Large intestine (tissue), 3 donors: ENCODE measurements at regions not wholly inside any gene's neighbourhood (a gene's known extent, or its start where the extent isn't known, plus 50 kb on each side); places are given as distances from the start of the nearest gene placed in this dataset.

Experiments used
- DNase-seq, 2 donors: peaks; one replicate each; pipeline versions ENCODE4 v3.0.0 to v3.0.0-alpha.2; 2013
- H3K27ac ChIP-seq: one replicate; pipeline ENCODE4 v1.5.1; 2013; ENCODE audit warnings: low read length
- H3K27me3 ChIP-seq: 2 replicates; pipeline ENCODE4 v1.6.1; 2013; ENCODE audit warnings: low read length; ENCODE audit not compliant: control insufficient read depth, insufficient read depth
- H3K36me3 ChIP-seq: 2 replicates; pipeline ENCODE4 v1.6.1; 2013; ENCODE audit warnings: low read length; ENCODE audit not compliant: control insufficient read depth, insufficient read depth
- H3K4me1 ChIP-seq: one replicate; pipeline ENCODE4 v1.6.1; 2013; ENCODE audit warnings: low read length; ENCODE audit not compliant: control insufficient read depth, insufficient read depth
- H3K4me3 ChIP-seq: one replicate; pipeline ENCODE4 v1.5.1; 2013; ENCODE audit warnings: low read length
- H3K9me3 ChIP-seq: one replicate; pipeline ENCODE4 v1.6.1; 2013; ENCODE audit warnings: mild to moderate bottlenecking, low read depth, low read length, moderate library complexity; ENCODE audit not compliant: control insufficient read depth
- WGBS: methylation state at CpG from one replicate; pipeline ENCODE4 v1.1.5; 2013; ENCODE audit warnings: low lambda C conversion rate; ENCODE audit not compliant: insufficient coverage; 5-methylcytosine and 5-hydroxymethylcytosine counted together

DNA sequence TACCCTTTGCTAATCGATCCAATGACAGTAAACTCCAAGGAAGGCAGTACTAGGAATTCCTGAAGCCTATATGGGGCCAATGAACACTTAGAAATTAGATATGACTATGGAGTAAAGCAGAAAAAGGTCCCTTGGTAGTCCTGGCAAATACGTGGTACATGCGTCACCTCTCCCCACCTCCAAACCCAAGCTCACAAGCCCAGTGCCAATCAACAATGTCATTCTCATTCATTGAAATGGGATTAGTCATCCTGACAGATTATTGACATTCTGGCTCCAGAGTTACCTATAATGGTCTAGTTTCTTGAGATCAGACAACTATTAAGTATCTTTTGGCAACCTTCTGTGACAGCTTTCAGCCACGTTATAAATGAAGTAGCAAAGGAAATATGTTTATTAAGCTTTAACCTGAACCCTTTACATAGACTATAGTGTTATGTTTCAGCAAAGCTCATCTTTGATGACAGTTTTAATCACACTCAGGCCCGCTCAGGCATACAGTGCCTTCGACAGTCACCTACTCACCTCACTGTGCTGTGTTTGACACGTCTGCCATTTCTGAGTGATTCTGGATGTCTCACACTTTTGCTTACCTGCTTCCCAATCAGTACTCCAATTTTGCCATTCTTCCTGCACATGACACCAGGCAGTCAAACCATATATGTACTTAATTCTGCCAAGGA, 69.6 kb upstream of the ADO start:
- WGBS, result no CpG with 5 or more reads among the region's 7 CpGs
- DNase-seq, result no peak
- no peak overlapping the region for H3K27ac ChIP-seq
- H3K27me3 ChIP-seq, result no peaks in the 10 kb centered on the region
- H3K9me3 ChIP-seq, result no peaks in the 10 kb centered on the region
- no peaks in the 10 kb centered on the region for H3K4me1 ChIP-seq
- H3K4me3 ChIP-seq, result no peak overlapping the region
- no peaks in the 10 kb centered on the region for H3K36me3 ChIP-seq

DNA sequence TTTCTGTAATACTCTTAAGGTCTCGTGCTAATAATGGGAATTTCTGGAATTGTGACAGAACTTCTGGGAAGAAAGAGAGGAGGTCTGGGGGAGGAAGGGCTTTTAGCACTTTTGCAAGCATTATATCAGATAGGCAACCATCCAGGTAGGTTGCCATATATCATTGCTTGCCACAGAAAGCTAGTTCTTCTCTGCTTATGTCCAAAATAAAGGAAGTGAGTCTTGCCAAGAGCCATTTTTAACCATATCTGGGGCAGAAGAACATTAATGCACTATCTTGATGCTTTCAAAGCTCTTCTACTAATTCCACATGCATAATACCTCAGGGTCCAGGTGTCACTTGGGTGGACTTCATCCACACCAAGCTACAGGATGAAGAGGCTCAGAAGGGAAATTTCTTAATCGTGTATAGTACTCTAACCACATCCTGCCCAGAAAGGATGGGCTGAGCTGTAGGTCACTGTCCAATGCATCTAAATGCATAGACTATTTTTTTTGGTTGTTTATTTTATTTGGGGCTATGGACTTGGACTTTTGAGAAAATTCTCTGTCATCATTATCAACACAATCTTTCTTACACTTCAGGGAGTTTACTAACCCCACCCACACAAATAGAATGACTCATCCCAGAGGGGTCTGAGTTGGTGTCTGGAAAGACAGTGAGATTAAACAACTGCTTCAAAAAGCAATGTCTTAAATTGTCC, 68.9 kb upstream of the ADO start:
- Histone ChIP-seq H3K4me1 (no peaks in the 10 kb centered on the region), H3K27ac (no peak overlapping the region), H3K4me3 (no peak overlapping the region), H3K27me3 (no peaks in the 10 kb centered on the region), H3K9me3 (no peaks in the 10 kb centered on the region), H3K36me3 (no peaks in the 10 kb centered on the region)
- WGBS, result no CpG with 5 or more reads among the region's 2 CpGs
- no peak for DNase-seq

DNA sequence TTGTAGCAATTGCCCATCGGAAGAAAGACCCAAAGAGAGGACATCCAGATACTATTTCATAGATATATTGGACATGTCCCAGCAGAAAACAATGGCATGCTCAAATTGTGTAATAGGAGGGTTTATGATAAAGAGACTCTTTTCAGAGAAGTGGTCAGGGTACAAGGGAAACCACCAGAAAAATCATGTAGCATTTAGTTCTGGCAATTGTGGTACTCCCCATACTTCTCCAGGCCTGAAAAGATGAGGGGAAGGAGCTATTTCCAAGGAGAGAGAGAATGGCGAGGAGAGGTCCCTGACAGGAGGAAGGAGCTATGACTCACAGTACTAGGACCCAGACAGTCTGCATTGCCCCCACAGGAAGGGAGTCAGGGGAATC, 68.4 kb upstream of the ADO start:
- no peak for DNase-seq
- Histone ChIP-seq H3K4me3 (no peak overlapping the region), H3K4me1 (no peaks in the 10 kb centered on the region), H3K27me3 (no peaks in the 10 kb centered on the region), H3K9me3 (no peaks in the 10 kb centered on the region), H3K27ac (no peak overlapping the region), H3K36me3 (no peaks in the 10 kb centered on the region)
- 90% methylated on average over 1 of the region's 2 CpGs for WGBS

DNA sequence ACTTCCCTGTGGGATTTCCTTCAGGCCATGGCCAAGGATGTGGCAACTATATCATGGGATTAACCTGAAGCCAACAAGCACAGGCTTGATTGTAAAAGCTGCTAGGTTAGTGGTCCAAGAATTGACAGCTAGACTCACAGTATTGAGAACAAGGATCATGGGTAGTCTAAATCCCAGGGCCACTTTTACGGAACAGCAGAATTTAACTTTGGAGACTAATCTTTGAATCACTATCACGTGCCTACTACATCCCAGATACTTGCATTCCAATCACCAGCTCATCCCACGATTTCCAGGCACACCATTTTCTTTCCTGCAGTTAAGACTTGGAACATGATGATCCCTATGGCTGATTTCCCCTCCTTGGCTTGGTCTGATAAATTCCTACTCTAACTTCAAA, 65.6 kb upstream of the ADO start:
- H3K27ac ChIP-seq, result no peak overlapping the region
- 89% methylated on average over 3 of the region's 3 CpGs for WGBS
- H3K27me3 ChIP-seq, result no peaks in the 10 kb centered on the region
- no peak for DNase-seq
- no peaks in the 10 kb centered on the region for H3K36me3 ChIP-seq
- H3K4me1 ChIP-seq, result no peaks in the 10 kb centered on the region
- H3K4me3 ChIP-seq, result no peak overlapping the region
- H3K9me3 ChIP-seq, result no peaks in the 10 kb centered on the region

DNA sequence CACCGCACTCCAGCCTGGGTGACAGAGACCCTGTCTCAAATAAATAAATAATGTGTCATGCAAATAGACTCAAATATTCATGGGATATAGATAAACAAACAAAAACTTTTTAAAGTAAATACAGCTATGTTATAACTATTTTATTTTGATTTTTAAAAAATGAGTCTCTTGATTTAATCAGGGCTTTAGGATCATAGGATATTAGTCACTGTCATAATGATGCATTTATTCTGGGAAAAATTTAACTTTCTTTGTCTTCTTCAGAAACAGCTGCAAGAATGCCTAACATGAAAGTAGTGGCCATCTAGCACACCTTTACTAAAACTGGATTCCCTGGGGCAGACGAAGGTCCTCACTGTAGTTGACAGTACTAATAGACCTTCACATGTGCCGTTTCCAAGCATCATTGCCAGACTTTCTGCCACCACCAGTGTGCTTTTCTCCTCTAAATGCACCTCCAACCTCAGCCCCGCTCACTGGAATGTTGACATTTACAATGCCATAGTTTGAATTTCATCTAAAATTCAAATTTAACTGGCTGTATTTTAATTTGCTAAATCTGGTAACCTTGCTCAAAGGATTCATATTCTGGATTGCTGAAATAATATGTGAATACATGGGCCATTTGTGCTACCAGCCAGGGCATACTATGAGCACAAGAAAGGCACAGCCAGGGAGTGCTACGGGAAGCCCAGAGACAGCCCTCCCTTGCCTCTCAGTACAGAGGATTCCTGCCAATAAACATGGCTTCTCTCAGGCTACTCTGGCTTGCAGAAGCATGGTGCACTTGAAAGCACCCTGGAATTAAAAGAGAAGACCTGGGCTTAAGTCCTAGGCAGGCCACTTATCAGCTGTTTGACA, 63.4 kb upstream of the ADO start:
- Histone ChIP-seq H3K27me3 (no peaks in the 10 kb centered on the region), H3K4me3 (no peak overlapping the region), H3K36me3 (no peaks in the 10 kb centered on the region), H3K9me3 (no peaks in the 10 kb centered on the region), H3K27ac (no peak overlapping the region), H3K4me1 (no peaks in the 10 kb centered on the region)
- no CpG with 5 or more reads among the region's 5 CpGs for WGBS
- DNase-seq, result no peak

DNA sequence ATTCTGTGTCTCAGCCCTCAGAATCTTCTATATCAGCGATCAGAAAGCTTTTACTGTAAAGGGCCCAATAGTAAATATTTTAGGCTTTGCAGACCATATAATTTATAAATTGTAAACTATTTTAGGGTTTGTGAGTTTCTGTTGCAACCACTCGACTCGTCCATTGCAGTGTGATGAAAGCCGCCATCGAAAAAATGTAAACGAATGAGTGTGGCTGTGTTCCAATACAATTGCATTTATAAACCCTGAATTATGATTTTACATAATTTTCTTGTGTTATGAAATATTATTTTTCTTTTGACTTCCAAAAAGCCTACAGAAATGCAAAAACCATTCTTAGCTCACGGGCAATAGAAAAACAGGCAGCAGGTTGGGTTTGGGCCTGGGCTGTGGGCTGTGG, 62.5 kb upstream of the ADO start:
- Histone ChIP-seq H3K9me3 (no peaks in the 10 kb centered on the region), H3K36me3 (no peaks in the 10 kb centered on the region), H3K4me1 (no peaks in the 10 kb centered on the region), H3K27me3 (no peaks in the 10 kb centered on the region), H3K27ac (no peak overlapping the region), H3K4me3 (no peak overlapping the region)
- WGBS, result 100% methylated on average over 1 of the region's 7 CpGs
- no peak for DNase-seq

DNA sequence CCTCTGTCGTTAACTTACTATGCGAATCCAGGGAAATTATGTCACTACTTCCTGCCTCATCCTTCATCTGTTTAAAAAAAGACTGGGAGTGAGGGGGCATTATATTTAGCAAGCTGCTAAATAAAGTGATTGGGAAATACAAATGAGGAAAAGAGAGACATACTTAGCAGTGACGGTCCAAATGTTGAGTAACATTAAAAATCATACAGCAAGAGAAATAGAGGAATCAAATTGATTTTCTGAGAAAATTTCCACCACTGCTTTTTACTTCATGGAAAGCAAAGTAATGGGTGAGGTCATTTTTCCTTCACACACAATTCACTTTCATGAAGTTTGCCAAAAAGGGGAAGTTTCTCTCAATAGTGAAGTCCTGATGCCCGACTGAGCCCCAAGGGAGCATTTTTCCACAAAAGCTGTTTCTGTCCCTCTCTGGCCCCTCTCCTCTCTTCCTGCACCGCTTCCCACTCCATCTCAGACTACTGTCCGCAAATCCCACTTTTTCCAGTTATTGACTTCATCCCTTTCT, 61.9 kb upstream of the ADO start:
- Histone ChIP-seq H3K27me3 (no peaks in the 10 kb centered on the region), H3K36me3 (no peaks in the 10 kb centered on the region), H3K4me3 (no peak overlapping the region), H3K9me3 (no peaks in the 10 kb centered on the region), H3K27ac (no peak overlapping the region), H3K4me1 (no peaks in the 10 kb centered on the region)
- 81% methylated on average over 3 of the region's 6 CpGs for WGBS
- no peak for DNase-seq

DNA sequence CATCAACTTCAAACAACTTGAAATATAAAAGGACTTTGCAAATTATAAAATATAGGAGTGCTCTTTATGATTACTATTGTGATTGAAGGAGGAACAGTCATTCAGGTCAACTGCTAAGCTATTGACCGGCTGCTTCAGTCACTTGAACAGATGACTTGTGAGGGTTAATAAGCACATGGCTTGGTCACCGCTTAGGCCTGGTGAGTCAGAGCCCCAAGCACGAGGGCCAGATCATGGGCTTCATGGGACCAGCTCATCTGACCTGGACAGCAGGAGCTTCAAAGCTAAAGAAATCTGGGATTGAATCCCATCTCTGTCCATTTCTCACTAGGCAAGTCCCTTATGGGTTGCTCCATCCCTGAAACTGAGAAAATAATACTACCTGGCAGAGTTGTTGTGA, 60.4 kb upstream of the ADO start:
- Histone ChIP-seq H3K9me3 (no peaks in the 10 kb centered on the region), H3K27me3 (no peaks in the 10 kb centered on the region), H3K36me3 (no peaks in the 10 kb centered on the region), H3K4me3 (no peak overlapping the region), H3K4me1 (no peaks in the 10 kb centered on the region), H3K27ac (no peak overlapping the region)
- WGBS, result no CpG with 5 or more reads among the region's 3 CpGs
- no peak for DNase-seq

DNA sequence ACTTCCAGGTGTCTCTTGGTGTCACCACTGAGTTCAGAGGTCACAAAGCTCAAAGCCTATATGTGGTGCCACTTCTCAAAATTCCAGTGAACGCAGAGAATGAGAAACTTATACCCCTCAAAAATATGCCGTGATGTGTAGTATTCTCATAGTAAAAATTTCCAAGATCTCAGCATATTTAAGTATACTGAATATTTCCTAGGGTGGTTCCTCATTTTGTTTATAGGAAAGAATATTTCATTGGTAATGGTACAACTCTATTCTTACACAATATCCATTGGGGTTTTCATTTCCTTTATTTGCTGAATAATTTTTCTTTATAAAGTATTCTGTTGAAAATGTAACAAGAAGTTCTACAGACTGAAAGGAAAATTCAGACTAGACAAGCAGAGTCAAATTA, 58.9 kb upstream of the ADO start:
- Histone ChIP-seq H3K27ac (no peak overlapping the region), H3K4me3 (no peak overlapping the region), H3K4me1 (no peaks in the 10 kb centered on the region), H3K9me3 (no peaks in the 10 kb centered on the region), H3K27me3 (no peaks in the 10 kb centered on the region), H3K36me3 (no peaks in the 10 kb centered on the region)
- no CpG with 5 or more reads among the region's 2 CpGs for WGBS
- no peak for DNase-seq

DNA sequence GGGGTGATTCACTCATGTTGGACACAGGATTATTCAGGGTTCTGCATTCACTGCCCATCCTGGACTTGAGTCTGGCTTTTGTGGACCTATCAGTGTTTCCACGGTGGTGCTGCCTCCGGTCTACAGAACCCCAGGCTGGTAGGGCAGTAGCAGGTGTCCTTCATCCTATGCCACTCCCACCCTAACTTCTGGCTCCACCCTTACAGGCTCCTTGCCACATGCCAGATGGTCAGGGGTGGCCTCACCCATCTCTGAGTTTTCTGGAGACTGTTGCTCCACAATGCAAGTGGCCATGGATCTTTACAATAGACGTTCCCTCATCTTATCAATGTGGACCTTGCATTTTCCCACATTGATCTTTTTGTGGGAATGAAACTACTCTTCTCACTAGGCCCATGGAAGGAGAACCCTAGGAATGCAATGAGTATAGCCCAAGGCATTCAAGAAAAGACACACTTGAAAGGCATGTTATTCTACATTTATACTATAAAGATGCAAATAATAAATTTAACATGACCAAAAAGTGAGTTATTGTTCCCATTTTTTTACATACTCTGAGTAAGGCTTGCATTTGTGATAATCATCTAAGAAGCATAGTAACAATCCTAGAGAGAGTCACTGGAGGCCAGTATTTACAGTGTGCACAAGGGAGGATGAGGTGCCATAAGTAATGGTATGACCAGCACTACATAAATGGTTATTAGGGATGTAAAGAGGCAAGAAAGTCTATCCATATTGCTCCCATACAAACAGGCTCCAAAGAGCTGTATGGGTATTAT, 57.4 kb upstream of the ADO start:
- H3K36me3 ChIP-seq, result no peaks in the 10 kb centered on the region
- no peak for DNase-seq
- H3K27ac ChIP-seq, result no peak overlapping the region
- no peaks in the 10 kb centered on the region for H3K9me3 ChIP-seq
- no peak overlapping the region for H3K4me3 ChIP-seq
- H3K27me3 ChIP-seq, result no peaks in the 10 kb centered on the region
- H3K4me1 ChIP-seq, result no peaks in the 10 kb centered on the region
- no CpG with 5 or more reads among the region's 3 CpGs for WGBS
